ENCODE measurements at regions not wholly inside any gene's neighbourhood (a gene's known extent, or its start where the extent isn't known, plus 50 kb on each side); places are given as distances from the start of the nearest gene placed in this dataset.
"Not testable (repeated sequence)": the region's sequence is repeated elsewhere in the genome, so short reads cannot be mapped to it uniquely, and the experiment has no call there.

- not testable (repeated sequence) for TF ChIP-seq POLR2A (IDR thresholded peaks at IDR 0.05; ENCODE audit: low read depth); POLR2AphosphoS5 (IDR thresholded peaks at IDR 0.05); CTCF (IDR thresholded peaks at IDR 0.05); EP300 (IDR thresholded peaks at IDR 0.05)
Measured at GRCh38 chr5:87217480-87217879, 50.2 kb upstream of the RASA1 start.

Data from esophagus muscularis mucosa (tissue), 4 donors.